ENCODE measurements at regions not wholly inside any gene's neighbourhood (a gene's known extent, or its start where the extent isn't known, plus 50 kb on each side); places are given as distances from the start of the nearest gene placed in this dataset.

DNA sequence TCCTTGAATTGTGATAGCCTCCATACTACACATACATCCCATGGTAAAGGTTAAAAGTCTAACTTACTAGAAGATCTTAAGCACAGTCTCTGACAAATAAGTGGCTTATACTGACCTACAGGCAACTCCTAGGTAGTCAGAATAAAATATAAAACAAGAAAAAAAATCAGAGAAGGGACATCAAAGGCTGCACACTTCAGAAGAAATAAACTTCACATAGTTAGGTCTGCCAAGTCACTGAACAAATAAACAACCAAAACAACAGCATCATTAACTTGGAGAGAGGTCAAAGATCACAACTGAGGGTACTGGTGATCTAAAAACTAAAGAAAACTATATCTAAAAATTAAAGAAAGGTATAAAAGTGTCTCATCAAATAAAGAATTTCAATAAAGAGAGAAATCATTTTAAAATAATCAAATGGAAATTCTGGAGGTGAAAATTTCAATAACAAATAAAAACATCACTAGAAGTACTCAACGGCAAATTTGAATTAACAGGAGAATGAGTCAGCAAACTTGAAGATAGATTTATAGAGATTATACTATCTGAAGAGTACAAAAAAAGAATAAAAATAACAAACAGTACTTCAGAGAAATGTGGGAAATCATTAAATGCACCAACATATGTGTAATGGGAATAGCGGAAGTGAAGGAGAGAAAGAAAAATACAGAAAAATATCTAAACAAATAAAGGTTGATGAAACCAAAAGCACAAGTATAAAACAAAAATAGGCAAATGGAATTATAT lies 88.0 kb upstream of the UST start:
- no peaks in the 10 kb centered on the region for H3K79me2 ChIP-seq (ENCODE audit: low read length)
- no peaks in the 10 kb centered on the region for H3F3A ChIP-seq (ENCODE audit: insufficient read depth, low read length)
- DNase-seq = no peak
- H3K4me2 ChIP-seq (ENCODE audit: low read depth, low read length) = no peak overlapping the region
- no peaks in the 10 kb centered on the region for H3K27me3 ChIP-seq (replicated peaks; ENCODE audit: insufficient read depth, low read length)
- H4K20me1 ChIP-seq (ENCODE audit: insufficient read depth, low read length) = no peaks in the 10 kb centered on the region
- H3K27ac ChIP-seq (ENCODE audit: low read length) = no peak overlapping the region
- TF ChIP-seq, protein P1, sequence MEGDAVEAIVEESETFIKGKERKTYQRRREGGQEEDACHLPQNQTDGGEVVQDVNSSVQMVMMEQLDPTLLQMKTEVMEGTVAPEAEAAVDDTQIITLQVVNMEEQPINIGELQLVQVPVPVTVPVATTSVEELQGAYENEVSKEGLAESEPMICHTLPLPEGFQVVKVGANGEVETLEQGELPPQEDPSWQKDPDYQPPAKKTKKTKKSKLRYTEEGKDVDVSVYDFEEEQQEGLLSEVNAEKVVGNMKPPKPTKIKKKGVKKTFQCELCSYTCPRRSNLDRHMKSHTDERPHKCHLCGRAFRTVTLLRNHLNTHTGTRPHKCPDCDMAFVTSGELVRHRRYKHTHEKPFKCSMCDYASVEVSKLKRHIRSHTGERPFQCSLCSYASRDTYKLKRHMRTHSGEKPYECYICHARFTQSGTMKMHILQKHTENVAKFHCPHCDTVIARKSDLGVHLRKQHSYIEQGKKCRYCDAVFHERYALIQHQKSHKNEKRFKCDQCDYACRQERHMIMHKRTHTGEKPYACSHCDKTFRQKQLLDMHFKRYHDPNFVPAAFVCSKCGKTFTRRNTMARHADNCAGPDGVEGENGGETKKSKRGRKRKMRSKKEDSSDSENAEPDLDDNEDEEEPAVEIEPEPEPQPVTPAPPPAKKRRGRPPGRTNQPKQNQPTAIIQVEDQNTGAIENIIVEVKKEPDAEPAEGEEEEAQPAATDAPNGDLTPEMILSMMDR (IDR thresholded peaks at IDR 0.05; ENCODE audit: low read length) = no peak
- TF ChIP-seq EZH2 (optimal IDR thresholded peaks at IDR 0.05; ENCODE audit: low read depth, low read length) = no peak
- no peak for TF ChIP-seq EZH2phosphoT487 (IDR thresholded peaks at IDR 0.05; ENCODE audit: low read length)
- no peaks in the 10 kb centered on the region for H3K36me3 ChIP-seq (replicated peaks; ENCODE audit: insufficient read depth, low read length)
- H3K9ac ChIP-seq (ENCODE audit: low read length) = no peak overlapping the region
- H3K9me2 ChIP-seq (replicated peaks; ENCODE audit: insufficient read depth, low read length) = no peaks in the 10 kb centered on the region
- no peaks in the 10 kb centered on the region for H3K4me1 ChIP-seq (ENCODE audit: low read length)
- no peaks in the 10 kb centered on the region for H3K9me3 ChIP-seq (replicated peaks; ENCODE audit: insufficient read depth, low read length)
- no peak overlapping the region for H3K4me3 ChIP-seq (ENCODE audit: low read length)
- no peak overlapping the region for H2AFZ ChIP-seq (ENCODE audit: low read length)

DNA sequence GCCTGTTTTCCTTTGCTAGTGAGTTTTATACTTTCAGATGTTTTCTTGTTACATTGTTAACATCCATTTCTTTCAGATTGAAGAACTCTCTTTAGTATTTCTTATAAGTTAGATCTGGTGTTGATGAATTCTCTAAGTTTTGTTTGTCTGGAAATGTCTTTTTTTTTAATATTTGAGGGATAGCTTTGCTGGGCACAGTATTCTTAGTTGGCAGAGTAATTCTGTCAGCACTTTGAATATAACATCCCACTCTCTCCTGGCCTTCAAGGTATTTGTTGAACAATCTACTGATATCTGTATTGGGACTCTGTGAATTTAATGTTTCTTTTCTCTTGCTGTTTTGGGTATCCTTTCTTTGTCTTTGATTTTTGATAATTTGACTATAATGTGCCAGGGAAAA lies 79.4 kb upstream of the UST start:
- H3K27ac ChIP-seq (ENCODE audit: low read length) = no peak overlapping the region
- H2AFZ ChIP-seq (ENCODE audit: low read length) = no peak overlapping the region
- no peaks in the 10 kb centered on the region for H3K36me3 ChIP-seq (replicated peaks; ENCODE audit: insufficient read depth, low read length)
- no peak overlapping the region for H3K4me3 ChIP-seq (ENCODE audit: low read length)
- H3K27me3 ChIP-seq (replicated peaks; ENCODE audit: insufficient read depth, low read length) = no peaks in the 10 kb centered on the region
- no peak for DNase-seq
- H3K4me2 ChIP-seq (ENCODE audit: low read depth, low read length) = no peak overlapping the region
- H3K4me1 ChIP-seq (ENCODE audit: low read length) = no peaks in the 10 kb centered on the region
- TF ChIP-seq EZH2 (optimal IDR thresholded peaks at IDR 0.05; ENCODE audit: low read depth, low read length) (no peak), EZH2phosphoT487 (IDR thresholded peaks at IDR 0.05; ENCODE audit: low read length) (no peak)
- TF ChIP-seq, protein P1 (IDR thresholded peaks at IDR 0.05; ENCODE audit: low read length) = no peak
- no peaks in the 10 kb centered on the region for H3F3A ChIP-seq (ENCODE audit: insufficient read depth, low read length)
- H4K20me1 ChIP-seq (ENCODE audit: insufficient read depth, low read length) = no peaks in the 10 kb centered on the region
- no peaks in the 10 kb centered on the region for H3K9me2 ChIP-seq (replicated peaks; ENCODE audit: insufficient read depth, low read length)
- H3K79me2 ChIP-seq (ENCODE audit: low read length) = no peaks in the 10 kb centered on the region
- H3K9me3 ChIP-seq (replicated peaks; ENCODE audit: insufficient read depth, low read length) = no peaks in the 10 kb centered on the region
- H3K9ac ChIP-seq (ENCODE audit: low read length) = no peak overlapping the region

DNA sequence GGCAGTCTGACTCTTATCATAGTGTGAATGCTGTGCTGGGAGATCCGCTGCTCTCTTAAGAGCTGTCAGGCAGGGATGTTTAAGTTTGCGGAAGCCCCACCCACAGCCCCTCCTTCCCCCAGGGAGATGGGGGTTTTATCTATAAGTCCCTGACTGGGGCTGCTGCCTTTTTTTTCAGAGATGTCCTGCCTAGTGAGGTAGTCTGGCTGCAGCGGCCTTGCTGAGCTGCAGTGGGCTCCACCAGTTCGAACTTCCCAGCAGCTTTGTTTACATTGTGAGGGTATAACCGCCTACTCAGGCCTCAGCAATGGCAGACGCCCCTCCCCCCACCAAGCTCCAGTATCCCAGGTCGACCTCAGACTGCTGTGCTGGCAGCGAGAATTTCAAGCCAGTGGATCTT lies 75.7 kb upstream of the UST start:
- no peaks in the 10 kb centered on the region for H3K79me2 ChIP-seq (ENCODE audit: low read length)
- H4K20me1 ChIP-seq (ENCODE audit: insufficient read depth, low read length) = no peaks in the 10 kb centered on the region
- H3K36me3 ChIP-seq (replicated peaks; ENCODE audit: insufficient read depth, low read length) = no peaks in the 10 kb centered on the region
- H3K9ac ChIP-seq (ENCODE audit: low read length) = no peak overlapping the region
- no peaks in the 10 kb centered on the region for H3K4me1 ChIP-seq (ENCODE audit: low read length)
- H2AFZ ChIP-seq (ENCODE audit: low read length) = no peak overlapping the region
- H3K9me2 ChIP-seq (replicated peaks; ENCODE audit: insufficient read depth, low read length) = no peaks in the 10 kb centered on the region
- H3F3A ChIP-seq (ENCODE audit: insufficient read depth, low read length) = no peaks in the 10 kb centered on the region
- no peak overlapping the region for H3K4me3 ChIP-seq (ENCODE audit: low read length)
- TF ChIP-seq EZH2 (optimal IDR thresholded peaks at IDR 0.05; ENCODE audit: low read depth, low read length) = no peak
- TF ChIP-seq EZH2phosphoT487 (IDR thresholded peaks at IDR 0.05; ENCODE audit: low read length) = no peak
- TF ChIP-seq, protein P1 (IDR thresholded peaks at IDR 0.05; ENCODE audit: low read length) = no peak
- H3K27ac ChIP-seq (ENCODE audit: low read length) = no peak overlapping the region
- H3K4me2 ChIP-seq (ENCODE audit: low read depth, low read length) = no peak overlapping the region
- DNase-seq = no peak
- no peaks in the 10 kb centered on the region for H3K27me3 ChIP-seq (replicated peaks; ENCODE audit: insufficient read depth, low read length)
- H3K9me3 ChIP-seq (replicated peaks; ENCODE audit: insufficient read depth, low read length) = no peaks in the 10 kb centered on the region

Data from MM.1S (cell line).